ENCODE measurements at regions not wholly inside any gene's neighbourhood (a gene's known extent, or its start where the extent isn't known, plus 50 kb on each side); places are given as distances from the start of the nearest gene placed in this dataset.

DNA sequence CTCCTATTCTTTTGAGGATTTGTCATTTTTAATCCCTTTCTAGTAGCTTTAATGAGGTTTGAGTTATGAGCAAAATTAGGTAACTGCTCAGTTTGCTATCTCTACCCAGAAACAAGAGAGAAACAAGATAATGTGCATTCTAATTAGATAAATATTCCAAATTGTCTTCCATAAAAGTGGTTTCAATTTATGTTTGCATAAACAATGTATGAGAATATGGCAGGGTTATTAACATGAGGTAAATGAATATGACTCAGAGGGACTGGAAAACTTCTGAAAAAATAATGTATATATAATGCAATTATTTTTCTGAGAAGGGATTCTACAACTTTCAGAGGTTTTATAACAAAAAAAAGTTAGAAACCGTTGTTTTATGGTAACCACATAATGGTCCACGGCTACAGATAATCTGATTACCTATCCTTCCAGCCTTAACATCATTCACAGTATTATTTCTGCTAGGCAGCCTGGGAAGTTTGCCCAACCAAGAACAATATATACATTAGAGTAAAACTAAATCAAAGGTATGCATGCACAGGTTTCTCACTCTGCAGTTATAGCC lies 101.2 kb downstream of the CRPPA start:
- intact Hi-C loops (cut with DNase I) = no loop called here
- H3K4me1 ChIP-seq = peaks cover 0 to 12% (median 0%) of the 10 kb centered on the region in 12 donors
- no peaks in the 10 kb centered on the region for H3K36me3 ChIP-seq
- 93 to 96% (median 93%) methylated on average over 2 of the region's 2 CpGs for WGBS, 4 donors
- no peaks in the 10 kb centered on the region for H3K9me3 ChIP-seq
- no peak for ATAC-seq
- no peak for TF ChIP-seq POLR2A (IDR thresholded peaks at IDR 0.05)
- TF ChIP-seq, protein P1, sequence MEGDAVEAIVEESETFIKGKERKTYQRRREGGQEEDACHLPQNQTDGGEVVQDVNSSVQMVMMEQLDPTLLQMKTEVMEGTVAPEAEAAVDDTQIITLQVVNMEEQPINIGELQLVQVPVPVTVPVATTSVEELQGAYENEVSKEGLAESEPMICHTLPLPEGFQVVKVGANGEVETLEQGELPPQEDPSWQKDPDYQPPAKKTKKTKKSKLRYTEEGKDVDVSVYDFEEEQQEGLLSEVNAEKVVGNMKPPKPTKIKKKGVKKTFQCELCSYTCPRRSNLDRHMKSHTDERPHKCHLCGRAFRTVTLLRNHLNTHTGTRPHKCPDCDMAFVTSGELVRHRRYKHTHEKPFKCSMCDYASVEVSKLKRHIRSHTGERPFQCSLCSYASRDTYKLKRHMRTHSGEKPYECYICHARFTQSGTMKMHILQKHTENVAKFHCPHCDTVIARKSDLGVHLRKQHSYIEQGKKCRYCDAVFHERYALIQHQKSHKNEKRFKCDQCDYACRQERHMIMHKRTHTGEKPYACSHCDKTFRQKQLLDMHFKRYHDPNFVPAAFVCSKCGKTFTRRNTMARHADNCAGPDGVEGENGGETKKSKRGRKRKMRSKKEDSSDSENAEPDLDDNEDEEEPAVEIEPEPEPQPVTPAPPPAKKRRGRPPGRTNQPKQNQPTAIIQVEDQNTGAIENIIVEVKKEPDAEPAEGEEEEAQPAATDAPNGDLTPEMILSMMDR (IDR thresholded peaks at IDR 0.05) = no peak
- no peak for DNase-seq
- no peaks in the 10 kb centered on the region for H3K27me3 ChIP-seq
- no peak overlapping the region for H3K27ac ChIP-seq
- H3K4me3 ChIP-seq = no peak overlapping the region

DNA sequence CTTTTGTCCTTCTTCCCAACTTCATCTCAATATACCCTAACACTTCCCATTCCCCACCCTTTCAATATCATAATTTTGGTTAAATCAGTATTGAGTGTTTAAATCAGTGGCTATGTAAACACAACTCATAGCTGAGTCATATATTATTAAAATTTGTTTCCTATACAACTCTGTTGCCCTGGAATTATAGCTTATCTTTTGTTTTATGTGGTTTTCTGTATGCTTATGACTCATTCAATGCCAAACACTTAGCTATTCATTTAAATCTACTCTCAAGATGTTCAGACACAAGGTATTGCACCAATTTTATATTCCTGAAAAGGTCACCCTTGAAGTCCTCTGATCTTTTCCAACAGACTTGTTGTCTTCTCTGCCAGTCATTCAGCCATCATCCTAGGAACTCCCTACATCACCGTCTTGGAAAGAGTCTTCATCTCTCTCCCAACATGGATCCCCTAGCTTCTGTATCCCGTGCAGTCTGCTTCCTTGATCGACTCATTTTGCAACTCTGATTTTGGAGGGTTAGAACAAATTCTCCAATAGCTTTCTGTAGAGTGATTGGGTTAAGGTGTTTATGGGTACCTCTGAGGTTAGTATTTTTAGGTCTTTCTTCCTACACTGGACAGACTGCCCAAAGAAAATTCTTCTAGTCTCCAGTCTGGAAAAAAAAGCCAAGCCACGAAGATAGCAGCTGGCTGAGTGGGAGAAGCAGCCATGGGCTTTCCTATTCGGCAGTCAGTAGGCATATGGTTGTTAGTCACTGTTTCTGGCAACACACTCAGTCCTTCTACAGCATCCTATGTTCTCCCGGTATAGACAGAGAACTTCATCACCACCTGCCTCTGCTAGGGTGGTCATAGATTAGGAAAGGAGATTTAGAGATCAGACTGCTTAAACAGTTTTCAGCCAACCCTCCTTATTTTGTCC lies 102.1 kb downstream of the CRPPA start:
- no peak for TF ChIP-seq POLR2A (IDR thresholded peaks at IDR 0.05)
- TF ChIP-seq, protein P1 (IDR thresholded peaks at IDR 0.05) = no peak
- no peak for ATAC-seq
- Histone ChIP-seq H3K27ac (no peak overlapping the region), H3K4me1 (peaks cover 0 to 12% (median 0%) of the 10 kb centered on the region in 12 donors), H3K9me3 (no peaks in the 10 kb centered on the region), H3K4me3 (no peak overlapping the region), H3K27me3 (no peaks in the 10 kb centered on the region), H3K36me3 (no peaks in the 10 kb centered on the region)
- 86 to 96% (median 93%) methylated on average over 6 of the region's 6 CpGs for WGBS, 4 donors
- intact Hi-C loops (cut with DNase I) = no loop called here
- no peak for DNase-seq

DNA sequence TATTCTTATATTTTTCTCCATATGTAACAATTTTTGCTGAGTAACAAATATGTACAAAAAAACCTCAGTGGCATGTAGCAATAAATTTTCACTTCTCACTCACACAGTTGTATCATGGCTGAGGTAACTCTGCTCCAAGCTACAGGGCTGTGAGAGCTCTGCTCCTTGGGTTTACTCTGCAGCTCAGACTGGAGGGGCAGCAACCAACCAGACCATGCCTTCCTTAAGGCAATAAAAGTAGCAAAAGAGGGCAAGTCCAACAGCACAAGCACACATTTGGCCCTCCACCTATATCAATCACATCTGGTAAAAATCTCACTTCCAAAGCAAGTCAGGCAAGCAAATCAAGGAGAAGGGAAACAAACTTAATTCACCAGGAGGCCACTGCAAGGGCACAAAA lies 102.9 kb downstream of the CRPPA start:
- H3K27ac ChIP-seq = no peak overlapping the region
- ATAC-seq (no peak), DNase-seq (no peak)
- H3K9me3 ChIP-seq = no peaks in the 10 kb centered on the region
- no peaks in the 10 kb centered on the region for H3K36me3 ChIP-seq
- TF ChIP-seq, protein P1 (IDR thresholded peaks at IDR 0.05) = no peak
- no peak for TF ChIP-seq POLR2A (IDR thresholded peaks at IDR 0.05)
- H3K27me3 ChIP-seq = no peaks in the 10 kb centered on the region
- intact Hi-C loops (cut with DNase I) = no loop called here
- H3K4me1 ChIP-seq = peaks cover 0 to 10% (median 0%) of the 10 kb centered on the region in 12 donors
- no peak overlapping the region for H3K4me3 ChIP-seq

DNA sequence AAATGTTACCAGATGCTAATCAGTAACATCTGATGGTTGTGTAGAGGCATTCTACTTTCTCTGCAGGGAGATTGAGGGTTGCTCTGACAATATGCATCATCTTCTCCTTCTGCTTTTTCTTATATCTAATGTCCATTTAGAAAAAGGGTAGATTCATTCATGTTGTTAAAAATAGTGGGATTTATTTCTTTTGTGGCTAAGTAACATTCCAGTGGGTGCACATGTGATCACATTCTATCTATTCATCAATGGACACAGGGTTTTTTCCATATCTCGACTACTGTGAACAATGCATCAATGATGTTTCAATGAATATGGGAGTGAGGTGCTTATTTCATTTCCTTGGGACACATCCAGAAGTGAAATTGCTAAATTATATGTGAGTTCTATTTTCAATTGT lies 103.9 kb downstream of the CRPPA start:
- no peak overlapping the region for H3K4me3 ChIP-seq
- no peak overlapping the region for H3K27ac ChIP-seq
- DNase-seq = no peak
- intact Hi-C loops (cut with DNase I) = no loop called here
- H3K36me3 ChIP-seq = no peaks in the 10 kb centered on the region
- no peaks in the 10 kb centered on the region for H3K27me3 ChIP-seq
- no peaks in the 10 kb centered on the region for H3K9me3 ChIP-seq
- WGBS, 4 donors = 37 to 91% (median 74%) methylated on average over 1 of the region's 1 CpG
- H3K4me1 ChIP-seq = no peaks in the 10 kb centered on the region
- TF ChIP-seq, protein P1 (IDR thresholded peaks at IDR 0.05) = no peak
- TF ChIP-seq POLR2A (IDR thresholded peaks at IDR 0.05) = no peak
- ATAC-seq = no peak
